Testis (tissue), 2 donors: ENCODE measurements at regions not wholly inside any gene's neighbourhood (a gene's known extent, or its start where the extent isn't known, plus 50 kb on each side); places are given as distances from the start of the nearest gene placed in this dataset.

ENCODE experiments used
- POLR2A ChIP-seq: fragments of 450-650 bp; IDR thresholded peaks from one replicate; pipeline ENCODE4 v1.6.1; 2017; ENCODE audit warnings: antibody characterized with exemption, mild to moderate bottlenecking, moderate library complexity
- TF ChIP-seq, protein P1 (sequence below), 3 experiments: fragments of 450-650 bp in 2 of 3; fragments of 200-600 bp in 1 of 3; sonication (generic) in 1 of 3; IDR thresholded peaks; one replicate each; pipeline ENCODE4 v1.5.1; 2016 to 2019; ENCODE audit warnings: antibody characterized with exemption in 3 of 3, mild to moderate bottlenecking in 2 of 3, moderate library complexity in 1 of 3

DNA sequence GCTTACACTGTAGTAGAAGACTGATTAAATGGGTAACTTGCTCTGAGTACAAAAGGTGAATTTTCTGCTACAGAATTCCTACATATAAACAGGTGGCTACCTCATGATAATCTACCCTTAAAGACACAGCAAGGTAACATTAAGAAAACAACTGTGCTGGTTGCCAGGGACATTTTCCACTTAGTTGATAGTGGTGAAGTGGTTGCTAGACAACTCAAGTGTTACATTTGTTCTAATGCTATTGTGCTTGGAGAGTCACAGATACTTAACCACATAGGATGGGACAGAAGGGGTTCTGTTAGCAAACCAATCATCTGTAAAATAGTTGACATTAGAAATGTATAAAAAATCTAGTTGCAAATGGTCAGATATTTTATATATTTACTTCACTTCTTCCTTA, 870.3 kb upstream of the SEL1L start:
- TF ChIP-seq, protein P1, sequence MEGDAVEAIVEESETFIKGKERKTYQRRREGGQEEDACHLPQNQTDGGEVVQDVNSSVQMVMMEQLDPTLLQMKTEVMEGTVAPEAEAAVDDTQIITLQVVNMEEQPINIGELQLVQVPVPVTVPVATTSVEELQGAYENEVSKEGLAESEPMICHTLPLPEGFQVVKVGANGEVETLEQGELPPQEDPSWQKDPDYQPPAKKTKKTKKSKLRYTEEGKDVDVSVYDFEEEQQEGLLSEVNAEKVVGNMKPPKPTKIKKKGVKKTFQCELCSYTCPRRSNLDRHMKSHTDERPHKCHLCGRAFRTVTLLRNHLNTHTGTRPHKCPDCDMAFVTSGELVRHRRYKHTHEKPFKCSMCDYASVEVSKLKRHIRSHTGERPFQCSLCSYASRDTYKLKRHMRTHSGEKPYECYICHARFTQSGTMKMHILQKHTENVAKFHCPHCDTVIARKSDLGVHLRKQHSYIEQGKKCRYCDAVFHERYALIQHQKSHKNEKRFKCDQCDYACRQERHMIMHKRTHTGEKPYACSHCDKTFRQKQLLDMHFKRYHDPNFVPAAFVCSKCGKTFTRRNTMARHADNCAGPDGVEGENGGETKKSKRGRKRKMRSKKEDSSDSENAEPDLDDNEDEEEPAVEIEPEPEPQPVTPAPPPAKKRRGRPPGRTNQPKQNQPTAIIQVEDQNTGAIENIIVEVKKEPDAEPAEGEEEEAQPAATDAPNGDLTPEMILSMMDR (IDR thresholded peaks at IDR 0.05), result no peak
- no peak for TF ChIP-seq POLR2A
